HG03439 (cell line): ENCODE measurements at regions not wholly inside any gene's neighbourhood (a gene's known extent, or its start where the extent isn't known, plus 50 kb on each side); places are given as distances from the start of the nearest gene placed in this dataset.
A peak's percentile ranks its signal among the peaks of the same experiment; 100 is the strongest.

Source experiments
- ATAC-seq: cut with Tn5 transposase; IDR thresholded peaks from one replicate; pipeline ENCODE4 v1.9.1; 2021; ENCODE audit warnings: mild to moderate bottlenecking, moderate library complexity; ENCODE audit not compliant: unreplicated experiment

- no peak for ATAC-seq
These were observed 362.3 kb upstream of the KIF2A start for GRCh38 chr5:61943713-61944112.

GRCh38 chr5:61948151-61948550, 357.9 kb upstream of the KIF2A start:
- ATAC-seq: no peak

- no peak for ATAC-seq
These were observed 356.8 kb upstream of the KIF2A start for GRCh38 chr5:61949054-61949678.

- ATAC-seq: no peak
These were observed 356.1 kb upstream of the KIF2A start for GRCh38 chr5:61949679-61950435.

- ATAC-seq: no peak
These were observed 354.7 kb upstream of the KIF2A start for GRCh38 chr5:61951295-61951694.

GRCh38 chr5:61953913-61954312, 352.1 kb upstream of the KIF2A start:
- no peak for ATAC-seq

GRCh38 chr5:61964201-61964600, 341.8 kb upstream of the KIF2A start:
- no peak for ATAC-seq

GRCh38 chr5:61965069-61965468, 340.9 kb upstream of the KIF2A start:
- no peak for ATAC-seq

GRCh38 chr5:61965490-61965889, 340.5 kb upstream of the KIF2A start:
- ATAC-seq: no peak

- ATAC-seq: no peak
These were observed 339.6 kb upstream of the KIF2A start for GRCh38 chr5:61966296-61966955.

GRCh38 chr5:61966997-61967396, 339.0 kb upstream of the KIF2A start:
- ATAC-seq: no peak

- ATAC-seq: no peak
These were observed 338.3 kb upstream of the KIF2A start for GRCh38 chr5:61967681-61968080.

GRCh38 chr5:61969347-61969746, 336.7 kb upstream of the KIF2A start:
- no peak for ATAC-seq

GRCh38 chr5:61969755-61970154, 336.3 kb upstream of the KIF2A start:
- ATAC-seq: no peak

- ATAC-seq: no peak
These were observed 335.8 kb upstream of the KIF2A start for GRCh38 chr5:61970218-61970617.

- ATAC-seq: peak; percentile 69
These were observed 331.3 kb upstream of the KIF2A start for GRCh38 chr5:61974680-61975079.

- no peak for ATAC-seq
These were observed 324.1 kb upstream of the KIF2A start for GRCh38 chr5:61981886-61982285.

GRCh38 chr5:61991430-61991829, 314.6 kb upstream of the KIF2A start:
- no peak for ATAC-seq

- no peak for ATAC-seq
These were observed 314.1 kb upstream of the KIF2A start for GRCh38 chr5:61991866-61992265.

GRCh38 chr5:61993295-61993927, 312.6 kb upstream of the KIF2A start:
- no peak for ATAC-seq

GRCh38 chr5:61994171-61994570, 311.8 kb upstream of the KIF2A start:
- no peak for ATAC-seq

GRCh38 chr5:61995486-61995885, 310.5 kb upstream of the KIF2A start:
- ATAC-seq: no peak
